Uterus (tissue), 3 donors: ENCODE measurements at regions not wholly inside any gene's neighbourhood (a gene's known extent, or its start where the extent isn't known, plus 50 kb on each side); places are given as distances from the start of the nearest gene placed in this dataset.

Source experiments
- DNase-seq, 2 donors: peaks; one replicate each; pipeline ENCODE4 v3.0.0-alpha.2; 2019 to 2020
- H3K27ac ChIP-seq, 2 donors: fragments of 200-600 bp; sonication (generic); 1 replicate in 1 of 2; 2 replicates in 1 of 2; pipeline ENCODE4 v1.5.1; 2016 to 2018
- H3K27me3 ChIP-seq, 2 donors: fragments of 200-600 bp; sonication (generic); one replicate each; pipeline ENCODE4 v1.5.1; 2018 to 2019; ENCODE audit warnings: control low read depth in 1 of 2
- H3K36me3 ChIP-seq, 2 donors: fragments of 200-600 bp; sonication (generic); one replicate each; pipeline ENCODE4 v1.5.1; 2019; ENCODE audit warnings: control low read depth in 1 of 2
- H3K4me1 ChIP-seq, 2 donors: fragments of 200-600 bp; sonication (generic); one replicate each; pipeline ENCODE4 v1.5.1; 2018 to 2019; ENCODE audit warnings: control low read depth in 1 of 2
- H3K4me3 ChIP-seq, 2 donors: fragments of 200-600 bp; sonication (generic); 1 replicate in 1 of 2; 2 replicates in 1 of 2; pipeline ENCODE4 v1.5.1; 2018 to 2019; ENCODE audit warnings: mild to moderate bottlenecking in 1 of 2
- H3K9me3 ChIP-seq, 2 donors: fragments of 200-600 bp; sonication (generic); one replicate each; pipeline ENCODE4 v1.5.1; 2019; ENCODE audit warnings: control low read depth in 1 of 2
- CTCF ChIP-seq, 4 experiments: fragments of 200-600 bp in 2 of 4; fragments of 450-650 bp in 2 of 4; sonication (generic) in 2 of 4; IDR thresholded peaks; one replicate each; pipeline ENCODE4 v1.5.1; 2016 to 2019; ENCODE audit warnings: antibody characterized with exemption in 4 of 4, mild to moderate bottlenecking in 2 of 4, moderate library complexity in 1 of 4
- POLR2A ChIP-seq, 2 donors: fragments of 450-650 bp; IDR thresholded peaks; one replicate each; pipeline ENCODE4 v1.6.1; 2016; ENCODE audit warnings: antibody characterized with exemption in 2 of 2, mild to moderate bottlenecking in 1 of 2, moderate library complexity in 1 of 2
- intact Hi-C: fragments of 100-400 bp; cut with DNase I; formaldehyde crosslinking; loops from one replicate; pipeline ENCODE4 v1.15.1; 2023; ENCODE audit warnings: low total_unique reads
- donor health status: DM: yes; HTN: yes; CAD: no.

GRCh38 chr18:76263046-76264005, 231.7 kb downstream of the ZNF516 start:
- Histone ChIP-seq H3K4me3 (no peak overlapping the region), H3K36me3 (no peaks in the 10 kb centered on the region), H3K27me3 (no peaks in the 10 kb centered on the region), H3K27ac (peak overlapping the region; percentile 94 to 98), H3K9me3 (no peaks in the 10 kb centered on the region), H3K4me1 (peaks cover 14 to 22% of the 10 kb centered on the region in 2 donors)
- DNase-seq: peak; percentile 46 to 65
- intact Hi-C loops: no loop called here
- TF ChIP-seq CTCF (IDR thresholded peaks at IDR 0.05) (no peak), POLR2A (IDR thresholded peaks at IDR 0.05) (no peak)

DNA sequence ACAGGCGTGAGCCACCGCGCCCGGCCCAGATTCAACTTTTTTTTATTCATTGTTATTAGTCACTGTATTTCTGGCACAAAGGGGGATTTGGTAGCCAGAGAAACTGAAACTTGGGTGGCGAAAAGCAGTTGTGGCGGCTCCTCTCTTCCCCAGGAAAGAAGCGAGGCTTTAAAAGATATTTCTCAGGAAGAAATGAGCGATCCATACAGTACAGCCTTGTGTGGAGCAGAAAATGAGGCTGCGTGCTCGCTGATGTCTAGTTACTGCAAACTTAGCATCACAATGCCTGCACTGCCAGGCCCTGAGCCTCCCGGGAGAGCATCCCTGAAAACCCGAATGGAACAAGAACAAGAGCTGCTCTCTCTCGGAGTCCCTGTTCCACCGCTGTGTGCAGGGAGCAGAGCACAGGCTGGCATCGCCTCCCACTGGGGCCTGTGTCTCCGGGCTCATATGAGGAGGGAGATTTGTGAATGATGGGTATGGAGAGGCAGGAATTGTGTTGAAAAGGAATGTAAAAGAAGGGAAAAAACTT, 234.0 kb downstream of the ZNF516 start:
- TF ChIP-seq POLR2A (IDR thresholded peaks at IDR 0.05): no peak
- no peak for TF ChIP-seq CTCF (IDR thresholded peaks at IDR 0.05)
- no peak for DNase-seq
- intact Hi-C loops: no loop called here
- Histone ChIP-seq H3K36me3 (no peaks in the 10 kb centered on the region), H3K9me3 (no peaks in the 10 kb centered on the region), H3K27ac (no peak overlapping the region), H3K4me3 (no peak overlapping the region), H3K4me1 (peaks cover 17 to 19% of the 10 kb centered on the region in 2 donors), H3K27me3 (no peaks in the 10 kb centered on the region)

- no peak for DNase-seq
- H3K27ac ChIP-seq: no peak overlapping the region
- intact Hi-C loops: no loop called here
These were observed 235.3 kb downstream of the ZNF516 start for GRCh38 chr18:76259711-76260110.

DNA sequence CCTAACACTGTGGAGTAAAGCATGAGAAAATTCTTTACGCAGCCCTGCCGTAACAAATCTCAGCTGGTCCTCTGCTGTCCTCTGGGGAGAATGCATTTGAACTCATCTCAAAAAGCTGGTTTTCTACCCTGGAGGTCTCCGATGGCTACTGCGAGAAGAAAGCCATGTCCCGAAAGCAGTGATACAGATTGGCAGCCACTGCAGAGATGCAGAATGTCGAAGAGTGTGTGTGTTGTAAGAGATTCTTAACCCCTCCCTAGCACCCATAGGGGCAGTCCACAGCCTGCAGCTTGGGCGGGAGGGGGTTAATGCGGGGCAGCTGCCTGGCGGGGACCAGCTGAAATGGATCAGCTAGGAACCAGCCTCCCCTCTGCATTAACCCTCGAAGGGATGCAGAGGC, 235.9 kb downstream of the ZNF516 start:
- no peak overlapping the region for H3K4me3 ChIP-seq
- no peak overlapping the region for H3K27ac ChIP-seq
- no peak for DNase-seq
- no peaks in the 10 kb centered on the region for H3K36me3 ChIP-seq
- peaks cover 3 to 7% of the 10 kb centered on the region in 2 donors for H3K4me1 ChIP-seq
- H3K27me3 ChIP-seq: no peaks in the 10 kb centered on the region
- intact Hi-C loops: no loop called here
- TF ChIP-seq CTCF (IDR thresholded peaks at IDR 0.05) (no peak), POLR2A (IDR thresholded peaks at IDR 0.05) (no peak)
- no peaks in the 10 kb centered on the region for H3K9me3 ChIP-seq

More at GRCh38 chr18:76259711-76260110, 235.3 kb downstream of the ZNF516 start:
- no peaks in the 10 kb centered on the region for H3K9me3 ChIP-seq
- no peaks in the 10 kb centered on the region for H3K27me3 ChIP-seq
- TF ChIP-seq POLR2A (IDR thresholded peaks at IDR 0.05): no peak
- no peak for TF ChIP-seq CTCF (IDR thresholded peaks at IDR 0.05)
- H3K36me3 ChIP-seq: no peaks in the 10 kb centered on the region
- peaks cover 9 to 13% of the 10 kb centered on the region in 2 donors for H3K4me1 ChIP-seq
- no peak overlapping the region for H3K4me3 ChIP-seq

DNA sequence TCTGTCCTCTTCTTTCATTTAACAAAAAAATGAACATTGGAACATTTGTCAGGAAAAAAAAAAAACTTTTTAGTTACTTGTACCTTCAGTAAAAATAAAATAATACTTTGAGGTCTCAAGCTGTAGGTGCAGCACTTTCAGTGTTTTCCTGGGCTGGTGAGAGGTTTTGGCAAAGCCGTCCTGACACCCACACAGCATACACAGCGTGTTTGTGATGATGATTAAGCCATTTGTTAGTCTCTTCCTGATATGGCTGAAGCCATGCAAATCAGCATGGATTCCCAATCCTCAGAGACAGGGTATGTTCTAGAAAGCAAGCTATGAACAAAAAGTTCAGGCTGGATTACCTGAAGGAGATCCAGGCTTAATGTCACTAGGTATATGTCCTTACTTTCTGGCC, 236.8 kb downstream of the ZNF516 start:
- H3K27me3 ChIP-seq: no peaks in the 10 kb centered on the region
- no peaks in the 10 kb centered on the region for H3K36me3 ChIP-seq
- peaks cover 2 to 7% of the 10 kb centered on the region in 2 donors for H3K4me1 ChIP-seq
- H3K27ac ChIP-seq: no peak overlapping the region
- no peaks in the 10 kb centered on the region for H3K9me3 ChIP-seq
- DNase-seq: no peak
- TF ChIP-seq CTCF (IDR thresholded peaks at IDR 0.05): no peak
- no peak for TF ChIP-seq POLR2A (IDR thresholded peaks at IDR 0.05)
- intact Hi-C loops: no loop called here
- H3K4me3 ChIP-seq: no peak overlapping the region
